ENCODE measurements at regions not wholly inside any gene's neighbourhood (a gene's known extent, or its start where the extent isn't known, plus 50 kb on each side); places are given as distances from the start of the nearest gene placed in this dataset.

DNA sequence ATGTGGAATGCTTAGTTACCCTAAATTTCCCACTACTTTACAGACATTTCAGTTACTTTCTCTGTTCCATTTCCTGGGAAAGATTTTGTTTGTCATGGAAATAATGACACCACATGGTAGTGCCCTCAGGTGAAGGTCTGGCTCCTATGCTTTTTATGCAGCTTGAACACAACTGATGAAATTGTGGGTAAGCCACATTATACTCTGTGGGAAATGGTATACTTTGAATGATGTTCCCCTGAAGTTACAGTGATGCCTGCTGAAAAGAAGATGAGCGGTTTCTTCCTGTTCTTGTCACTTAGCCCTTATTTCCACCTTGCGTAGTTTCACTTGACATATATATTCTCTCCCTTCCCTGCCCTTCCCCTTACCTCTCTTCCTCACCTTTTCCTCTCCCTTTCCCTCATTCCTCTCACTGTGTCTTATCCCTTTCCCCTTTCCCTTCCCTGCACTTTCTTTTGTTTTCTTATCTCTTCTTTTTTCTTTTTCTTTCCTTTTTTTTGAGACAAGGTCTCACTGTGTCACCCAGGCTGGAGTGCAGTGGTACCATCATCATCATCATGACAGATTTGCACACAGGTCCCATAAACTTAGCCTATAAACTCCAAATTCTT, 280.8 kb upstream of the IL12B start:
- no peak for DNase-seq (ENCODE audit: low spot score)
- intact Hi-C loops (cut with DNase I), result no loop called here

DNA sequence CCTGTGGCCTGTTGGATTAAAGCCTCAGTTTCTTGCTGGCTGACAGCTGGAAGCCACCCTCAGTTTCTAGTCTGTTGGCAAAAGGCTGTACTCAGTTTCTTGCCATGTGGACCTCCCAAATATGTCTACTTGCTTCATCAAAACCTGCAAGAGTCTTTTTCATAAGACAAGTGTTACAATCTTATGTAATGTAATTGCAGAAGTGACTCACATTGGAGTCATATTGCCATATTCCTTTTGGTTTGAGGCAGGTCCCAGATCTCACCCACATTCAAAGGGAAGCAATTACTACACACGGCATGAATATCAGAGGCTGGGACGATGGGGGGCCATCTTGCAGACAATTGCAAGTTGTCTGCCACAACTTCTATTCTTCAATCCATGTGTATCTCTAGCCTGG, 286.7 kb upstream of the IL12B start:
- intact Hi-C loops (cut with DNase I), result no loop called here
- DNase-seq (ENCODE audit: low spot score), result no peak

DNA sequence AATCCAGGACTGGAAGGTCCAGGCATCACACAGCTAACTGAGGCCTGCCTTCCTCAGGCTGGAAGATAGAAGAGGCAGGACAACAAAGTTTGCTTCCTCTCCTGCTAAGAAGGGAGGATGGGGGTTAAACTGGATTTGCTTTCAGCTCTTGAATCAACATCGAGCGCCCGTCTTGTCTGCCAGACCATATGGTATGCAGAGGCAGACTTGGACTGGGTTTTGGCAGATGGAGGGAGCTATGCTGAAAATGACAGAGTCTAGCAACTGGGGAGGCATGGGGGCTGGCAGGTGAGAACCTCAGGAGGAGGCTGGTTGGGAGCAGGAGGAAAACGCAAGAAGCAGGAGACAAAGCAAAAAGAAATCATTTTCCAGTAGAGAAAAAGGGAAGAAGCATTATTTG, 289.5 kb upstream of the IL12B start:
- DNase-seq (ENCODE audit: low spot score), result no peak
- intact Hi-C loops (cut with DNase I), result no loop called here

DNA sequence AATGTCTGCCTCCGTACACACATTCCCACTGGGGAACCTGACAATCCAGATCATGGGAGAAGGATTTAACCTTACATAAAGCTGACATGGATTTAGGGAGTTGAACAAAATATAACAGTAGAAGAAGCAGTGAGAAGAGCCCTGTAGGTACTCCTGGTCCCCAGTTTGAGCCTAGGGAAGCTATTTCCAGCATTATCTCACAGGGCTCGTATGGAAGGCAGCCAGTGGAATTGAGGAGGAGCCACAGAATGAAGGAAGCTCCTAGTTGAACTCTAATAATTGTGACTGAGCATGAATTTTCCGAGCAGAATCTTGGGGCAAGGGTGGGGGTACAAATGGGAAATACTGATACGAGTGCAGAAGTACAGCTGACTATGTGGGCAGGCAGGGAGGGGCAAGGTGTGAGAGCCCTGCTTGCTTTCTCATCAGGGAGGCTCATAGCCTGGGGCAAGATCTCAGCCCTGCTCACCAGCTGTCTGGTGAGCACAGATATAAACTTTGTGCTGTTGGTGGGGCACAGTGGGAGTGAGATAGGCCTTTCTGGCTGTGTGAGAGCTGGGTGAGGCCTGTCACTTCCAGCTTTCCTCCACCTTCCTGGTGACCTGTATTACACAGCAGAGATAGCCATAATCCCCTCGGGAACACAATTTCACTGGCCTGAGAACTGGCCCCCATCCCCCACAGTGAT, 290.7 kb upstream of the IL12B start:
- intact Hi-C loops (cut with DNase I), result no loop called here
- no peak for DNase-seq (ENCODE audit: low spot score)

DNA sequence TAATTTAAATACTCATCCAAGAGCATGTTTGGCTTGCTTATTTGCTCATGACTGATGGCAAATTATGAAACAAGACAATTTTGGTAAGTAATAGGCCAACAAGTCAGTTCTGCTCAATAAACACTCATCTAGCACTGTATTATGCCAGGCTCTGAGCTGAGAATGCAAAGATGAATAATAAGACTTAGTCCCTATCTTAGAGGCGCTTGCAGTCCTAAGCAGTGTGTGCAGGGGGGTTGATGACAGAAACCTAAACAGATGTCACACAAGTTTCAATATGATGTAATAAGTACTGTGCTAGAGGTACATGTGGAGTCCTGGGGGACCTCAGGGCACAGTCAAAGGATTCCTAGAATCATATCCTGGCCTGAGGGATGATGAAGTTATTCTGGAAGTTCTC, 287.6 kb upstream of the ADRA1B start:
- DNase-seq (ENCODE audit: low spot score), result no peak
- intact Hi-C loops (cut with DNase I), result no loop called here

DNA sequence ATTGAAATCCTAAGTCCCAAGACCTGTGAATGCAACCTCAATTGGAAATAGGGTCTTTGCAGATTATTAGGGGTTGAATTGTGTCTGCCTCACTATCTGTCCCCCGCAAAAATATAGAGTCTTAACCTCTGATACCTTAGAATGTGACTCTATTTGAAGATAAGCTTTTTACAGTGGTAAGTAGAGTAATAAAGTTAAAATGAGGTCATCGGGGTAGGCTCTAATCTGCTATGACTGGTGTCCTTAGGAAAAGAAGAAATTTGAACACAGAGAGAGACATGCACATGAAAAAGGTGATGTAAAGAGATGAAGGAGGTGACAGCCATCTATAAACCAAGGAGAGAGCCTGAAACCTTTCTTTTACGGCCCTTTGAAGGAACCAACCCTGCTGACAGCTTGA, 287.1 kb upstream of the ADRA1B start:
- intact Hi-C loops (cut with DNase I), result no loop called here
- DNase-seq (ENCODE audit: low spot score), result no peak

DNA sequence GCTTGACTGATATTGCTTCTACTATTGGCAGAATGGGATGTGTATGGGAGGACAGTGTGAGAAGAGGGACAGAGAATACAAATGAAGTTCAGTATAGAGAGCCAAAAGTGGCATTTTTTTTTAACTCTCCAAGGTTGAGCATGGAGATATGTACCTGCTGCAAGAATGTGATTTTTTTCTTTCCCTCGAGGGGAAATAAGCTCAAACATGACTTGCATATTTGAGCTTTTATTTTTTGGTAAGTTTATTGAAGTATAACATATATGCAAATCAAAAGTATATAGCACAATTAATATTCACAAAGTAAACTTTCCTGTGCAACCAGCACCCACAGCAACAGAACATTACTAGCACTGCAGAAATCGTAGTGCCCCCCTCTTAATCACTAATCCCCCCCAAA, 285.7 kb upstream of the ADRA1B start:
- no peak for DNase-seq (ENCODE audit: low spot score)
- intact Hi-C loops (cut with DNase I), result no loop called here

DNA sequence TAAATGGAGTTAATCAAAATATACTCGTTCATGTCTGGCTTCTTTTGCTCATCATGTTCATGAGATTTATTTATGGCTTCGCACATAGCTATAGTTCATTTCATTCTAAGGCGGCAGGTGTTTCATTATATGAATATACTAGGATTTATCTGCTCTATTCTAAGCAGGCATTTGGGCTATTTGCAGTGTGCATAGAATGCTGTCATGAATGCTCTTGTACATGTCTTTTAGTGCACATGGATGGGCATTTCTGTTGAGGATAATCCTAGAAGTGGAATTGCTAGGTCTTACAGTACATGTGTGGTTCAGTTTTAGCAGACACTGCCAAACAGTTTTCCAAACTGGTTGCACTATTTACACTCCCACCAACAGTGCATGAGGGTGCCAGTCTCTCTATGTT, 285.3 kb upstream of the ADRA1B start:
- DNase-seq (ENCODE audit: low spot score), result no peak

DNA sequence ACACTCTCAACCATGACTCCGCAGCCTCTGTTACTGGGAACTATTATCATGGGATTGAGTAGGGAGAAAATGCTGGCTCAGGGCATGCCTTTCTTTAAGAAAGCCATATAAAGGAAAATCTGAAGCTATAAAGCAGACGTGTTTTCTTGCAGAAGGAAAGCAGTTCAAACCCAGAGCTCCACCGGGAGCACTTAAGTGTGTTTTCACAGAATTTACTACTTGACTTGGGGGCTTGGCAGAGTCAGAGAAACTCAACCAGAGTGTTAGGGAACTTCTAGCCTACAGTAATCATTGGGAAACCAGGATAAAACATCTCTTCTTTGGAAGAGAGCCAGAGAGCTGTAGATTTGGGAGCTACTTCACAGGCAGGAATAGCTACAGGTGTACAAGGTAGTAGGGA, 283.4 kb upstream of the ADRA1B start:
- intact Hi-C loops (cut with DNase I), result no loop called here
- DNase-seq (ENCODE audit: low spot score), result no peak

More for the DNA sequence above, 285.3 kb upstream of the ADRA1B start:
- intact Hi-C loops (cut with DNase I), result no loop called here

DNA sequence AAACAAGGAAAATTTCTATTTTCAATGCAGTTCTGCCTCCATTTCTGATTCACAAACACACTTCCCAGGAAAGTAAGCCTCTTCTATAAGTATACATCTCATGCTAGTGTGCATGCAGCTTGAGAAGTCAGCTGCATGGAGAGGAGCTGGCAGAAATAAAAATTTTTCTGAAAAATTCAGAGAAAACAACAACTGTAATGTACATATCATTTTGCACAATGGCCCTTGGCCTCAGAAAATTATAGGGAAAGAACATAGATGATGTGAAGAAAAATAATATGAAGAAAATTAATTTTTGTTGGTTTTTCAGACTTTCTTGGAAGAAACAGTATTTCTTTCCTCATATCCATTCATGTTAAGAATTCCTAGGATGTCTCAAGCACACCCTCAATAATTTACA, 277.8 kb upstream of the ADRA1B start:
- no peak for DNase-seq (ENCODE audit: low spot score)

DNA sequence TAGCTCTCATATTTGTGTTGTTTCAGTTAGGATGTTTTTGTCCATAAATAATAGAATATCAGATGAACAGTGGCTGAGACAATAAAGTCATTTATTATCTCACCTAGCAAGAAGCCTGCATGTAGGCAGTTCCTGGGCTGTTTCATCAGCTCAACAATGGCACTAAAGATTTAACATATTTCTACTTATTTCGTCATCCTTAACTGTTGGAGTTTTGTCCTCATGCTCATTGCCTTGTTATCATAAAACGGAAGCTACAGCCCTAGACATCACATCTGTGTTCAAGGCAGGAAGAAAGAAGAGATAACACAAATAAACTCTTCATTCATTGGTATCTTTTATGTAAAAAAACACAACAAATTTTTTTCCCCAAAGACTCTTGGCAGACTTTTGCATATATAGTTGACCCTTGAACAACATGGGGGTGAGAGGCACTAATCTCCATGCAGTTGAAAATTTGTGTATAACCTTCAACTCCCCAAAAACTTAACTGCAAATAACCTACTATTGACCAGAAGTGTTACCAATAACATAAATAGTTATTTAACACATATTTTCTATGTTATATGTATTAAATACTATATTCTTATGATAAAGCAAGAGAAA, 277.2 kb upstream of the ADRA1B start:
- intact Hi-C loops (cut with DNase I), result no loop called here
- DNase-seq (ENCODE audit: low spot score), result no peak

More for the DNA sequence above, 277.8 kb upstream of the ADRA1B start:
- intact Hi-C loops (cut with DNase I), result no loop called here

DNA sequence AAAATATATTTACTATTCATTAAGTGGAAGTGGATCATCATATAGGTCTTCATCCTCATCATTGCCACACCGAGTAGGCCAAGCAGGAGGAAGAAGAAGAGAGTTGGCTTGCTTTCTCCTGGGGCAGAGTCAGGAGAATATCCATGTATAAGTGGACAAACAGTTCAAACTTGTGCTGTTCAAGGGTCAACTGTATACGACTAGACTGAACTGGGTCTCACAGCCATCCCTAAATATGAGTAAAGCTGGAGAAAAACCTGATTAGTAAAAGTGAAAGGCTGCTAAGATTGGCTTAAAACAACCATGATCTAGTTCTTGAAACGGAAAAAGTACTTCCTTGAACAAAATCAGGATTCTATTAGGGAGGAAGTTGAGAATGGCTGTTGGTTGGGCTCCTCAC, 276.7 kb upstream of the ADRA1B start:
- intact Hi-C loops (cut with DNase I), result no loop called here
- DNase-seq (ENCODE audit: low spot score), result no peak

DNA sequence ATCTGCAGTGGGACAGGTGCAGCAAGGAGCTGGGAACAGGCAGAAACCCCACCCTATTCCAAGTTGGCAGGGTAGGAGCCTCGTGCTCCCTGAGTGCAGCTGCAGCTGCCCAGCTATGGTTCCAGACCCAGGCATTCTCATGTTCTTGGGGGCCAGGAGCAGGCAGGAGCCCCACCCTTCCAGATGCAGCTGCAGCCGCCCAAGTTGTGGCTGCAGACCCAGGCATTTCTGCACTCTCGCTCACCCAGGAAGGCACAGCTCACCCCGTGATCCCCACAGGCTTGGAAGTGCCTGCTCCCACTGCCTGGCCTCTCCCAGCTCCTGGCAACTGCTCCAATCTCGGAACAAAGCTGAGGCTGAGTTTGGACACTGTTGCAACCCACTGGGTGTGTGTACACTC, 275.8 kb upstream of the ADRA1B start:
- no peak for DNase-seq (ENCODE audit: low spot score)
- intact Hi-C loops (cut with DNase I), result no loop called here

DNA sequence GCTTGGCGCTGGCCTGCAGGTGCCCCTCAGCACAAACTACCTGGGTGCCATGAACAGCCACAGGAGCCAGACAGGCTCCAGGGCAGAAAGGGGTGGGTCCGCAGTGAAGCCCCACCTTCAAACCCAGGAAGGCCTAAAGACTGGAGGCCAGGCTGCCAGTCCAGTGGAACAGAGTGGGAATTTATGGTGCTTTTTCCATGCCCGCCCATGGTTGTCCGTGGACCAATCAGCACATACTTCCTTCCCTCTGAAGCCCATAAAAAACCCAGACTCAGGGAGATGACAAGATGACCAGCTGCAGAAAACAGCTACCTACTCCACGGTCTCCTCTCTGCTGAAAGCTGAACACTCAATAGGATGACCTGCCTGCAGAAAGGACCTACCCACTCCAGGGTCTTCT, 275.4 kb upstream of the ADRA1B start:
- no peak for DNase-seq (ENCODE audit: low spot score)
- intact Hi-C loops (cut with DNase I), result no loop called here

DNA sequence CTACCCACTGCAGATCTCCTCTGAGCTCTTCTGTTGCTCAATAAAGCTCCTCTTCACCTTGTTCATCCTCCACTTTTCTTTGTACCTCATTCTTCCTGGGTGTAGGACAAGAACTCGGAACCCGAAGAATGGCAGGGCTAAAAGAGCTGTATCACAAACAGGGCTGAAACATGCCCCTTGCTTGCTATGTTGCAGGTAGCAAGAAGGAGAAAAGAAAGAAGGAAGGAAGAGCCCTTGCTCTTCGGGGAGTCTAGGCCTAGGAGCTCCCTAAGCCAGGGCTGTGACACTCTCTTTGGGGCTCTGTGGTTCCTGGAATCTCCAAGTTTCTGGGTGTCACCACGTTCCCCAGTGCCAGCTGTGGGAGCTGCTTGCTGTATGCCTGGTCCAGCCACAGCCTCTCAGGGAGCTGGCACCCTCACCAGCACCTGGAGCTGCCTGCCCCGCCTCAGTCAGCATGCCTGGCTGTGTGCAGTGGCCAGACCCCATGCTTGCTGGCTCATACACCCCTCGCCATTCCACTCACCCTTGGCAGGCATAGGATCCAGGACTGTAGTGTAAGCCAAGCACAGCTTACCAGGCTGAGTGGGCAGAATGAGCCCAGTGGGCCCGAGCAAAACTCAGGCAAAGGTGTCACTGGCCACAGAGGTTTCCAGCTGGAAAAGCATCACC, 274.8 kb upstream of the ADRA1B start:
- no peak for DNase-seq (ENCODE audit: low spot score)
- intact Hi-C loops (cut with DNase I), result no loop called here

DNA sequence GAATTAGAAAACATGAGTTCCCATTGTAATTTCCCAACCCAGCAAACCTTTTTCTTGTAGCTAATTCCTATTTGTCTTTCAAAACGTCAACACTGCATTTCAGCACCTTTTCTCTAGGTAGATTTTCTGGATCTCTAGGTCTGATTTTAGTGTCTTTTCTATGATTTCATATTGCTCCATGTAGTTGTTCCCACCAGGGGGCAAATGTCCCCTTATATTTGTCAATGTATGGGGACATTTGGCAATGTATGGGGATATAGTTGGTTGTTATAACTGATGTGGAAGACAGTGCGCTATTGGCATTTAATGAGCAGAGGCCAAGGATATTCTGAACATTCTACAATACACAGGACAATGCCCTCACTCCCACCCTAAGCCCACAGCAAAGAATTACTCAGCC, 273.9 kb upstream of the ADRA1B start:
- intact Hi-C loops (cut with DNase I), result no loop called here
- DNase-seq (ENCODE audit: low spot score), result no peak

DNA sequence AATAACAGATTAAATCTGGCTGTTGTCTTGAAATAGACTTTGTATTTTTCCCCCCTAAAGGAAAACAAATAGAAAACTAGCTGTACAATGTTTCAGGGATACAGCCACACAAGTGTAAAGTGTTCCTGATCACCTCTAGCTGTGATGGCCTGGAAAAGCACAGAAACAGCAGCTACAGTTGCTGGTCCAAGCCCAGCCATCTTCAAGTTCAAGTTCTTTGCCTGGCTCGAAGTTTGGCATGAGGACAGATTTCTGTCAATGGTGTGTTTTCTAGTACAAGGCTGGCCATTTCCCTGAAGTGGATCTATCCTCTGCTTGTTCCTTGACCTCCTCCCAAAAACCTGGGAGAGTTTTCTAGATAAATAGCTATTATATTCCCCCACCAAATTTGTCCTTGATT, 272.2 kb upstream of the ADRA1B start:
- no peak for DNase-seq (ENCODE audit: low spot score)

DNA sequence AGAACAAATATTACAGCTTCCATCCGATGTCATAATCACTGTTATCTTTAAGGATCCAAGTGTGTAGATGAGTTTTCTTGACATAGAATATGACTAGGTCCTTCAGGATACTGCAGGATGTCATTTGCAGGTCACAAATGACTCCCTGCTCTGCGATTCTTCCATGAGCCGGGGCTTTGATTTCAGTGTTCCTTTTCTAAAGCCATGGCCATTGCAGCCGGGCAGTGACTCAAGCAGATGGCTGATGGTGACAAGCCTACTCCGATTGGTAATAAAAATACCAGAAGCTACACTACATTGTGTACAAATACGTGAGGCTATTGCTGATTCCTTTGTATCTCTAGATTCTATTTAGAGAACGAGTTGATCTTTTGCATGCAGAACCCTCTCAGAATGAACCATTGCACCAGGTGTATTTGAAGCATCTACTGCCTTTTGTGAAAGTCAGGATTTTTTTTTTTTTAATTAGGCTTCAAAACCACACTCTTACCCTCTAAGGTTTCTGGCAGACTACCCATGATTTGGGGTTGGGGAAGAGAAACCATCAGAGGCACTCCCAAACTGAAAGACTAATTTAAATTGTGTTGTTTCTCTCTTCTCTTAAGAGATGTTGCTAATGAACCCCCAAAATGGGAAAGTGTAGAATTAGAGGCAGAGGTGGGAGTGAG, 271.0 kb upstream of the ADRA1B start:
- intact Hi-C loops (cut with DNase I), result no loop called here
- DNase-seq (ENCODE audit: low spot score), result no peak

More for the DNA sequence above, 272.2 kb upstream of the ADRA1B start:
- intact Hi-C loops (cut with DNase I), result no loop called here

DNA sequence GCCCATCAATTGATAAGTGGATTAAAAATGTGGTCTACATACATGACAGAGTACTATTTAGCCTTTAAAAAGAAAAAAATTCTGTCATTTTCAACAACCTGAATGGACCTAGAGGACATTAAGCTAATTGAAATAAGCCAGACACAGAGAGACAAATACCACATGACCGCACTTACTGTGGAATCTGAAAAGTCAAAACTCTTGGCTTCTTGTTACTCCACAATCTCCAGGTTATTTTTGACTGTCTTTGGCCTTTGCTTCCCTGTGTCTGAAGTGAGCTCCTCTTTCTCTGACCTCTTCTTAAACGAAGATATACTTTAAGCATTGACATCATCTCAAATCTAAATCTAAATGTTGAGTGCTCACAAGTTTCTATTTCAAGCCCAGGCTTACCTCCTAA, 265.5 kb upstream of the ADRA1B start:
- intact Hi-C loops (cut with DNase I), result no loop called here
- no peak for DNase-seq (ENCODE audit: low spot score)

DNA sequence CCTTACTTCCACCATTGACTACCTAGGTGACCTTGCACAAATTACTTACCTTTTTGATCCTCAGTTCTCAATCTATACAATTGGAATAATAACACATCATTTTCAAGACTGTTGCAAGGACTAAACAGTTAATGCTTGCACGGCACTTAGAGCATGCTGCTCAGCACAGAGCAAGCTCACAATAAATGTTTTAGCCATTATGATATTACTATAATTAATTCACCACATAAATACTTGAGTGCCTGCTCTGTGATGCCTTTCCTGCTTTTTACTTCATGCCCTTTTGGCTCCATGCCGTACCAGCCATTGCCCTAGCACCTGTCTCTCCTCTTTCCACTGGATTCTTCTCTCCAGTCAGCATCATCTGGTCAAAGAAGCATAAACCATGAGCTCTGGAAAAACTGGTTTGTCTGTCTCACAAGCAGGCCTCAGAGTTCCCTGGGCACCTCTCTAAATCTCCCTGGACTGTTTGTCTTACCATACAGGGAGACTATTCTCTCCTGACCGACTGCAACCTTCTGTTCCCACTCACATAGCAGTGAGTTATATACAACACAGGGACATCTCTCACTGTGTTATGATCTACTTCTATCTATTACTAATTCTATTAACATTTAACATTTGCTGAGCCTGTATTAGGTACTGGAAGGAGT, 260.4 kb upstream of the ADRA1B start:
- intact Hi-C loops (cut with DNase I), result no loop called here
- DNase-seq (ENCODE audit: low spot score), result no peak
